GM18505 (cell line): ENCODE measurements at regions not wholly inside any gene's neighbourhood (a gene's known extent, or its start where the extent isn't known, plus 50 kb on each side); places are given as distances from the start of the nearest gene placed in this dataset.
"Not testable (repeated sequence)": the region's sequence is repeated elsewhere in the genome, so short reads cannot be mapped to it uniquely, and the experiment has no call there.

Experiments
- ATAC-seq: cut with Tn5 transposase; IDR thresholded peaks from one replicate; pipeline ENCODE4 v1.9.1; 2021; ENCODE audit not compliant: unreplicated experiment
- POLR2A ChIP-seq: IDR thresholded peaks from 4 replicates; pipeline ENCODE4 v1.6.1; 2011; ENCODE audit warnings: borderline replicate concordance; ENCODE audit not compliant: insufficient read depth, insufficient read length; ENCODE audit errors: extremely low read depth

GRCh38 chr7:101720324-101720723, 91.2 kb upstream of the MYL10 start:
- no peak for ATAC-seq

GRCh38 chr7:101722247-101722646, 93.2 kb upstream of the MYL10 start:
- ATAC-seq: no peak
- TF ChIP-seq POLR2A: no peak

More at GRCh38 chr7:101720324-101720723, 91.2 kb upstream of the MYL10 start:
- TF ChIP-seq POLR2A: no peak

- no peak for TF ChIP-seq POLR2A
- no peak for ATAC-seq
Measured at GRCh38 chr7:101723835-101724234, 93.6 kb upstream of the CUX1 start.

GRCh38 chr7:101724957-101725356, 92.5 kb upstream of the CUX1 start:
- TF ChIP-seq POLR2A: no peak
- no peak for ATAC-seq

GRCh38 chr7:101725921-101726320, 91.5 kb upstream of the CUX1 start:
- ATAC-seq: no peak
- no peak for TF ChIP-seq POLR2A

- no peak for ATAC-seq
- no peak for TF ChIP-seq POLR2A
Measured at GRCh38 chr7:101727184-101727583, 90.2 kb upstream of the CUX1 start.

- no peak for ATAC-seq
- no peak for TF ChIP-seq POLR2A
Measured at GRCh38 chr7:101728128-101728527, 89.3 kb upstream of the CUX1 start.

- not testable (repeated sequence) for ATAC-seq
Measured at GRCh38 chr7:101728873-101729240, 88.6 kb upstream of the CUX1 start.

- no peak for TF ChIP-seq POLR2A
- ATAC-seq: no peak
Measured at GRCh38 chr7:101729241-101729883, 88.1 kb upstream of the CUX1 start.

GRCh38 chr7:101731502-101732084, 85.8 kb upstream of the CUX1 start:
- no peak for TF ChIP-seq POLR2A
- no peak for ATAC-seq

GRCh38 chr7:101733713-101734475, 83.5 kb upstream of the CUX1 start:
- ATAC-seq: no peak

GRCh38 chr7:101736084-101736483, 81.3 kb upstream of the CUX1 start:
- TF ChIP-seq POLR2A: no peak
- ATAC-seq: no peak

More at GRCh38 chr7:101733713-101734475, 83.5 kb upstream of the CUX1 start:
- TF ChIP-seq POLR2A: no peak

- no peak for TF ChIP-seq POLR2A
- no peak for ATAC-seq
Measured at GRCh38 chr7:101739775-101740398, 77.5 kb upstream of the CUX1 start.

GRCh38 chr7:101740981-101741725, 76.3 kb upstream of the CUX1 start:
- ATAC-seq: peak; percentile 55
- TF ChIP-seq POLR2A: no peak
